Loucy (cell line): ENCODE measurements at regions not wholly inside any gene's neighbourhood (a gene's known extent, or its start where the extent isn't known, plus 50 kb on each side); places are given as distances from the start of the nearest gene placed in this dataset.

Experiments used
- H2AFZ ChIP-seq: fragments of 200-600 bp; sonication (generic); 2 replicates; pipeline ENCODE4 v1.6.0; 2016; ENCODE audit warnings: antibody characterized with exemption, mild to moderate bottlenecking, low read length, moderate library complexity
- H3F3A ChIP-seq: fragments of 200-600 bp; 2 replicates; pipeline ENCODE4 v1.6.0; 2016; ENCODE audit warnings: antibody characterized with exemption, low read depth, mild to moderate bottlenecking
- H3K27me3 ChIP-seq: fragments of 200-600 bp; sonication (generic); 2 replicates; pipeline ENCODE4 v1.6.1; 2014; ENCODE audit warnings: low read length, mild to moderate bottlenecking; ENCODE audit not compliant: insufficient read depth, poor library complexity, severe bottlenecking
- H3K36me3 ChIP-seq: fragments of 200-600 bp; sonication (generic); 2 replicates; pipeline ENCODE4 v1.6.1; 2016; ENCODE audit warnings: low read length; ENCODE audit not compliant: insufficient read depth
- H3K4me1 ChIP-seq: fragments of 200-600 bp; sonication (generic); 2 replicates; pipeline ENCODE4 v1.5.1; 2014; ENCODE audit warnings: low read length, mild to moderate bottlenecking; ENCODE audit not compliant: insufficient read depth, poor library complexity, severe bottlenecking
- H3K4me2 ChIP-seq: fragments of 200-600 bp; sonication (generic); 2 replicates; pipeline ENCODE4 v1.6.0; 2014; ENCODE audit warnings: antibody characterized with exemption, low read length, low read depth, mild to moderate bottlenecking; ENCODE audit not compliant: poor library complexity, severe bottlenecking
- H3K4me3 ChIP-seq: fragments of 200-600 bp; sonication (generic); 2 replicates; pipeline ENCODE4 v1.5.1; 2014; ENCODE audit warnings: low read length, mild to moderate bottlenecking, mixed read lengths; ENCODE audit not compliant: poor library complexity, severe bottlenecking
- H3K79me2 ChIP-seq: fragments of 200-600 bp; sonication (generic); 2 replicates; pipeline ENCODE4 v1.6.1; 2014; ENCODE audit warnings: low read length; ENCODE audit not compliant: insufficient read depth
- H3K9ac ChIP-seq: fragments of 200-600 bp; sonication (generic); 2 replicates; pipeline ENCODE4 v1.6.0; 2014; ENCODE audit warnings: mild to moderate bottlenecking, low read depth, low read length, moderate library complexity; ENCODE audit not compliant: poor library complexity, severe bottlenecking
- H3K9me2 ChIP-seq: fragments of 200-600 bp; sonication (generic); replicated peaks from 2 replicates; pipeline ENCODE4 v1.6.1; 2016; ENCODE audit warnings: low read depth, low read length, mixed read lengths
- H3K9me3 ChIP-seq: fragments of 200-600 bp; sonication (generic); 2 replicates; pipeline ENCODE4 v1.6.1; 2014; ENCODE audit warnings: mild to moderate bottlenecking, antibody characterized with exemption, low read length, low read depth; ENCODE audit not compliant: insufficient read depth
- H4K20me1 ChIP-seq: fragments of 200-600 bp; sonication (generic); 2 replicates; pipeline ENCODE4 v1.6.0; 2014; ENCODE audit warnings: antibody characterized with exemption, low read length, mild to moderate bottlenecking; ENCODE audit not compliant: insufficient read depth, poor library complexity, severe bottlenecking
- CTCF ChIP-seq: fragments of 200-600 bp; sonication (generic); conservative IDR thresholded peaks from 2 replicates; pipeline ENCODE4 v1.5.1; 2014; ENCODE audit warnings: mild to moderate bottlenecking, antibody characterized with exemption, low read length
- EZH2phosphoT487 ChIP-seq: fragments of 200-600 bp; IDR thresholded peaks from 2 replicates; pipeline ENCODE4 v1.6.1; 2018; ENCODE audit warnings: antibody characterized with exemption, mild to moderate bottlenecking, moderate library complexity, borderline replicate concordance

- no peaks in the 10 kb centered on the region for H3F3A ChIP-seq
- H3K4me2 ChIP-seq = no peak overlapping the region
- no peaks in the 10 kb centered on the region for H3K27me3 ChIP-seq
- no peaks in the 10 kb centered on the region for H3K36me3 ChIP-seq
- H3K9me2 ChIP-seq = no peaks in the 10 kb centered on the region
- H3K4me1 ChIP-seq = no peaks in the 10 kb centered on the region
- no peak overlapping the region for H3K4me3 ChIP-seq
- no peaks in the 10 kb centered on the region for H3K79me2 ChIP-seq
- no peak overlapping the region for H3K9ac ChIP-seq
- no peaks in the 10 kb centered on the region for H3K9me3 ChIP-seq
- TF ChIP-seq CTCF = no peak
- no peak for TF ChIP-seq EZH2phosphoT487
- no peaks in the 10 kb centered on the region for H4K20me1 ChIP-seq
- H2AFZ ChIP-seq = no peak overlapping the region
These were observed 648.2 kb upstream of the PCDH9 start for GRCh38 chr13:67878376-67878775.

GRCh38 chr13:67877031-67877430, 646.9 kb upstream of the PCDH9 start:
- H3K79me2 ChIP-seq = no peaks in the 10 kb centered on the region
- no peak overlapping the region for H3K4me2 ChIP-seq
- no peaks in the 10 kb centered on the region for H3F3A ChIP-seq
- TF ChIP-seq EZH2phosphoT487 (no peak), CTCF (no peak)
- H3K4me3 ChIP-seq = no peak overlapping the region
- H4K20me1 ChIP-seq = no peaks in the 10 kb centered on the region
- H3K27me3 ChIP-seq = no peaks in the 10 kb centered on the region
- H3K36me3 ChIP-seq = no peaks in the 10 kb centered on the region
- H3K9me3 ChIP-seq = no peaks in the 10 kb centered on the region
- no peaks in the 10 kb centered on the region for H3K4me1 ChIP-seq
- no peak overlapping the region for H2AFZ ChIP-seq
- no peak overlapping the region for H3K9ac ChIP-seq
- no peaks in the 10 kb centered on the region for H3K9me2 ChIP-seq

GRCh38 chr13:67867206-67867605, 637.1 kb upstream of the PCDH9 start:
- Histone ChIP-seq H3K4me3 (no peak overlapping the region), H3K4me1 (no peaks in the 10 kb centered on the region), H3K9ac (no peak overlapping the region), H3K9me2 (no peaks in the 10 kb centered on the region), H3K36me3 (no peaks in the 10 kb centered on the region), H3K27me3 (no peaks in the 10 kb centered on the region), H4K20me1 (no peaks in the 10 kb centered on the region), H3F3A (no peaks in the 10 kb centered on the region), H2AFZ (no peak overlapping the region), H3K79me2 (no peaks in the 10 kb centered on the region), H3K9me3 (no peaks in the 10 kb centered on the region), H3K4me2 (no peak overlapping the region)
- no peak for TF ChIP-seq EZH2phosphoT487
- TF ChIP-seq CTCF = no peak
